ENCODE measurements at regions not wholly inside any gene's neighbourhood (a gene's known extent, or its start where the extent isn't known, plus 50 kb on each side); places are given as distances from the start of the nearest gene placed in this dataset.

DNA sequence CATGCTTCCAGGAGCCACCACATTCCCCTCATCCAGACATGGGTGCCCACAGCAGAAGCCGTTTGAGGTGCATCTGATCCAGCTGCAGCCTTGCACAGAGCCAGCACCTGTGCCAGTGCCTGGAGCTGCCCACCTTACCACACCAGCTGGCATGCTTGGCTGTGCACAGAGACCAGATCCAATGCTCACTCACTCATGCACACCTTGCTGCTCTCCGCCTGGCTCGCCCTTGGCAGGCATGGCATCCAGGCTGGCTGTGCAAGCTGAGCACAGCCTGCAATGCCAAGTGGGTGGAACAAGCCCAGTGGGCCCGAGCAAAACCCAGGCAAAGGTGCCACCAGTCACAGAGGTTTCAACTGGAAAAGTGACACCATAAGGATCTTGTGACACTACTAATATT, 66.9 kb upstream of the SEMA3A start:
- no peak for DNase-seq (ENCODE audit: extremely low spot score)
- POLR2A ChIA-PET: no interaction called here
- TF ChIP-seq, protein P1, sequence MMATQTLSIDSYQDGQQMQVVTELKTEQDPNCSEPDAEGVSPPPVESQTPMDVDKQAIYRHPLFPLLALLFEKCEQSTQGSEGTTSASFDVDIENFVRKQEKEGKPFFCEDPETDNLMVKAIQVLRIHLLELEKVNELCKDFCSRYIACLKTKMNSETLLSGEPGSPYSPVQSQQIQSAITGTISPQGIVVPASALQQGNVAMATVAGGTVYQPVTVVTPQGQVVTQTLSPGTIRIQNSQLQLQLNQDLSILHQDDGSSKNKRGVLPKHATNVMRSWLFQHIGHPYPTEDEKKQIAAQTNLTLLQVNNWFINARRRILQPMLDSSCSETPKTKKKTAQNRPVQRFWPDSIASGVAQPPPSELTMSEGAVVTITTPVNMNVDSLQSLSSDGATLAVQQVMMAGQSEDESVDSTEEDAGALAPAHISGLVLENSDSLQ (IDR thresholded peaks at IDR 0.05): no peak
- TF ChIP-seq FOXA1 (IDR thresholded peaks at IDR 0.05) (no peak), TARDBP (IDR thresholded peaks at IDR 0.05) (no peak), BHLHE40 (IDR thresholded peaks at IDR 0.05; ENCODE audit: borderline replicate concordance) (no peak), L3MBTL2 (conservative IDR thresholded peaks at IDR 0.05) (no peak), CTBP1 (IDR thresholded peaks at IDR 0.05; ENCODE audit: borderline replicate concordance) (no peak), LEF1 (IDR thresholded peaks at IDR 0.05; ENCODE audit: borderline replicate concordance) (no peak), FOXK2 (IDR thresholded peaks at IDR 0.05) (no peak), NFRKB (IDR thresholded peaks at IDR 0.05) (no peak), SUZ12 (IDR thresholded peaks at IDR 0.05) (no peak), ELF4 (IDR thresholded peaks at IDR 0.05) (no peak)
- CTCF ChIA-PET: no interaction called here

DNA sequence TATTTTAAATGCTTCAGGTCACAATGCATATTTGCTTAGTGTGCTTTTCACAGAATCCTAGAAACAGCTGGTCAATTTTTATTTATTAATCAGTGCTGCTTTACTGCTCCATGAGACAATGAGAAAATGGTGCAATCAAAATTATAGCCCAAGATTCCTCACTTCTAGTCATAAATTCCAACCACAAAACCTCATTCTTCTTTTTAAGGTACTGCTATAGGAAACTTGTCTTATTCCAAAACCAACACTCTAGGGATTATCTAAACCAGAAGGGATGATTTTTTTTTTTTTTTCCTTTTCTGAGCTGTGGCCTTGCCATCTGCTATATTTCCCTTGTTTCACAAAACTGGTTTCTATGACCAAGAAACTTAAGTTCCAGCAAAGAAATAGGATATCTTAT, 64.0 kb upstream of the SEMA3A start:
- POLR2A ChIA-PET: no interaction called here
- CTCF ChIA-PET: no interaction called here
- TF ChIP-seq L3MBTL2 (conservative IDR thresholded peaks at IDR 0.05): no peak
- no peak for TF ChIP-seq FOXK2 (IDR thresholded peaks at IDR 0.05)
- TF ChIP-seq TARDBP (IDR thresholded peaks at IDR 0.05): no peak
- no peak for TF ChIP-seq HDGF (IDR thresholded peaks at IDR 0.05; ENCODE audit: borderline replicate concordance)
- TF ChIP-seq BHLHE40 (IDR thresholded peaks at IDR 0.05; ENCODE audit: borderline replicate concordance): no peak
- TF ChIP-seq NFRKB (IDR thresholded peaks at IDR 0.05): no peak
- no peak for TF ChIP-seq SUZ12 (IDR thresholded peaks at IDR 0.05)
- TF ChIP-seq, protein P1 (IDR thresholded peaks at IDR 0.05): no peak
- TF ChIP-seq SP1 (IDR thresholded peaks at IDR 0.05): no peak
- no peak for TF ChIP-seq LEF1 (IDR thresholded peaks at IDR 0.05; ENCODE audit: borderline replicate concordance)
- no peak for TF ChIP-seq CTBP1 (IDR thresholded peaks at IDR 0.05; ENCODE audit: borderline replicate concordance)
- no peak for TF ChIP-seq ELF4 (IDR thresholded peaks at IDR 0.05)
- TF ChIP-seq FOXM1 (IDR thresholded peaks at IDR 0.05; ENCODE audit: borderline replicate concordance): no peak
- TF ChIP-seq ZNF384 (IDR thresholded peaks at IDR 0.05): no peak
- no peak for TF ChIP-seq ARNT (IDR thresholded peaks at IDR 0.05)
- TF ChIP-seq FOXA1 (IDR thresholded peaks at IDR 0.05): no peak
- DNase-seq (ENCODE audit: extremely low spot score): no peak

DNA sequence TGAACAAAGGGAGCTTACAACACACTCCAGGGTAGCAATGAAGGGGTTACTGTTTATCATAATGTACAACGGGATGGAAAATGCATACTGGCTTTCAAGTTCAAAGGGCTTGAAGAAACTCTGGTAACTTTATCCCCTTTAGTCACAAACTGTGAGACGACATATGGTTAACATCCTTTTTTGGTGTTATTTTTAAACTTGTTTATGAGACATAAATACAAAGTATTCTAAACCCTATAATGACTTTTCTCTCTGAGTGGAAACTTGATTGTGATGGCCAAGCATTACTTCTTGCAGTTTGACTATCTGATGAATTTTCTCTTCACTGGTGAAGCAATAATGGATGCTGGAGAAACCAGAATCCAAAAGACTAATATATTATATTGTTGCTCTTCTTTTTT, 62.0 kb upstream of the SEMA3A start:
- DNase-seq (ENCODE audit: extremely low spot score): no peak
- CTCF ChIA-PET: no interaction called here
- no peak for TF ChIP-seq CTBP1 (IDR thresholded peaks at IDR 0.05; ENCODE audit: borderline replicate concordance)
- TF ChIP-seq FOXK2 (IDR thresholded peaks at IDR 0.05): no peak
- TF ChIP-seq SUZ12 (IDR thresholded peaks at IDR 0.05): no peak
- no peak for TF ChIP-seq ELF4 (IDR thresholded peaks at IDR 0.05)
- TF ChIP-seq FOXA1 (IDR thresholded peaks at IDR 0.05): no peak
- TF ChIP-seq SP1 (IDR thresholded peaks at IDR 0.05): no peak
- TF ChIP-seq ZNF384 (IDR thresholded peaks at IDR 0.05): no peak
- TF ChIP-seq BHLHE40 (IDR thresholded peaks at IDR 0.05; ENCODE audit: borderline replicate concordance): no peak
- TF ChIP-seq, protein P1 (IDR thresholded peaks at IDR 0.05): no peak
- no peak for TF ChIP-seq L3MBTL2 (conservative IDR thresholded peaks at IDR 0.05)
- no peak for TF ChIP-seq FOXM1 (IDR thresholded peaks at IDR 0.05; ENCODE audit: borderline replicate concordance)
- no peak for TF ChIP-seq NFRKB (IDR thresholded peaks at IDR 0.05)
- no peak for TF ChIP-seq HDGF (IDR thresholded peaks at IDR 0.05; ENCODE audit: borderline replicate concordance)
- TF ChIP-seq LEF1 (IDR thresholded peaks at IDR 0.05; ENCODE audit: borderline replicate concordance): no peak
- no peak for TF ChIP-seq TARDBP (IDR thresholded peaks at IDR 0.05)
- no peak for TF ChIP-seq ARNT (IDR thresholded peaks at IDR 0.05)
- POLR2A ChIA-PET: no interaction called here

DNA sequence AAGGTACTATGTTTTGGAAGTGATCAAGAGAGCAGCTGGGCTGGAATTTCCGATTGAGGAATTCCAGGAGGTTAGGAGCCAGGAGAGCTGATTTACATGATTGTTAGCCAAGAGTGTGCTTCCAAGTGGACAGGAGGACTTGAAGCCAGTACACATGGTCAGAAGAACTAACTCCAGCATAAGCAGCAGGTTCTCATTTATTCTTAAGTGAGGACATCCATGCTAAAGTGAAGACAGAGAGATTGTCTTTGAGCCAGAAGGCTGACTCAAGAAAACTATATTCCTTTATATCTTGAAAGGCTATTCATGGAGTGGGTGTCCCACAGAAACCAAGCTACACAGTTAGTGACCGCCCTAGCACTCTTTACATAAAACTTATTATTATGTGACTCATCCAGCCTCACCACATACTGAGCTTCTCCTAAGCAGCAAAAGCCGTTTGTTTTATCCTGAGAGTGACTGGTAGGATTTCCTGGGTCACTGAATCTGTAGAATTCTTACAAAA, 56.7 kb upstream of the SEMA3A start:
- no peak for TF ChIP-seq FOXK2 (IDR thresholded peaks at IDR 0.05)
- TF ChIP-seq LEF1 (IDR thresholded peaks at IDR 0.05; ENCODE audit: borderline replicate concordance): no peak
- TF ChIP-seq ELF4 (IDR thresholded peaks at IDR 0.05): no peak
- TF ChIP-seq BHLHE40 (IDR thresholded peaks at IDR 0.05; ENCODE audit: borderline replicate concordance): no peak
- TF ChIP-seq FOXM1 (IDR thresholded peaks at IDR 0.05; ENCODE audit: borderline replicate concordance): no peak
- no peak for TF ChIP-seq L3MBTL2 (conservative IDR thresholded peaks at IDR 0.05)
- no peak for TF ChIP-seq TARDBP (IDR thresholded peaks at IDR 0.05)
- TF ChIP-seq HDGF (IDR thresholded peaks at IDR 0.05; ENCODE audit: borderline replicate concordance): no peak
- TF ChIP-seq SP1 (IDR thresholded peaks at IDR 0.05): no peak
- no peak for TF ChIP-seq ZNF384 (IDR thresholded peaks at IDR 0.05)
- TF ChIP-seq NFRKB (IDR thresholded peaks at IDR 0.05): no peak
- TF ChIP-seq FOXA1 (IDR thresholded peaks at IDR 0.05): no peak
- TF ChIP-seq, protein P1 (IDR thresholded peaks at IDR 0.05): no peak
- TF ChIP-seq ARNT (IDR thresholded peaks at IDR 0.05): no peak
- TF ChIP-seq CTBP1 (IDR thresholded peaks at IDR 0.05; ENCODE audit: borderline replicate concordance): no peak
- TF ChIP-seq SUZ12 (IDR thresholded peaks at IDR 0.05): no peak
- POLR2A ChIA-PET: no interaction called here
- DNase-seq (ENCODE audit: extremely low spot score): no peak
- CTCF ChIA-PET: no interaction called here

DNA sequence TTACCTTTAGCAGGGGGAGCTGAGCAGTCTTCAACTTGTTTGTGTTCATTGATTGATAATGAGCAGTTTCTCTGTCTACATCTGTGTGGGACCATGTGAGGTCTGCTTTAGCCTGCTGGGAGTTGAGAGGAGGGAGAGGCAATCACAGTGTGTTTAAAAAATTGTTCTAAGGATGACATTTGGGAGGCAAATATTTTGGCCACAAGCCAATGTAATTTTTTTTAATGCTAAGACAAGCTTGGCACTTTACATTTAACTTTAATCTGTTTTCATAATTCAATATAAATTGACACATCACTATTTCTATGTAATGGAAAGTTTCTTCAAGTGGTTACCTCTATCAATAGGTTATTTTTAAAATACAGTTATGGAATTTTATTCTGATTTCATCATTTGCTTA, 55.9 kb upstream of the SEMA3A start:
- TF ChIP-seq BHLHE40 (IDR thresholded peaks at IDR 0.05; ENCODE audit: borderline replicate concordance): no peak
- no peak for TF ChIP-seq SP1 (IDR thresholded peaks at IDR 0.05)
- no peak for TF ChIP-seq FOXA1 (IDR thresholded peaks at IDR 0.05)
- no peak for TF ChIP-seq SUZ12 (IDR thresholded peaks at IDR 0.05)
- TF ChIP-seq ELF4 (IDR thresholded peaks at IDR 0.05): no peak
- TF ChIP-seq TARDBP (IDR thresholded peaks at IDR 0.05): no peak
- TF ChIP-seq ARNT (IDR thresholded peaks at IDR 0.05): no peak
- POLR2A ChIA-PET: no interaction called here
- no peak for DNase-seq (ENCODE audit: extremely low spot score)
- CTCF ChIA-PET: no interaction called here

Measured in HEK293T (cell line).